Mononuclear cell (primary cell): ENCODE measurements at regions not wholly inside any gene's neighbourhood (a gene's known extent, or its start where the extent isn't known, plus 50 kb on each side); places are given as distances from the start of the nearest gene placed in this dataset.

Experiments
- H3K27me3 ChIP-seq: 2 replicates; pipeline ENCODE4 v1.6.0; 2011; ENCODE audit warnings: low read length, control low read depth; ENCODE audit not compliant: insufficient read depth
- H3K4me1 ChIP-seq: 2 replicates; pipeline ENCODE4 v1.5.1; 2011; ENCODE audit warnings: mild to moderate bottlenecking, low read length, control low read depth; ENCODE audit not compliant: insufficient read depth
- H3K4me3 ChIP-seq: 2 replicates; pipeline ENCODE4 v1.5.1; 2011; ENCODE audit warnings: mild to moderate bottlenecking, low read length, moderate library complexity
- H3K9me3 ChIP-seq: 2 replicates; pipeline ENCODE4 v1.5.1; 2011; ENCODE audit warnings: low read depth, mild to moderate bottlenecking, control low read depth, low read length

GRCh38 chr13:76503291-76503690, 382.9 kb downstream of the KCTD12 start:
- no peaks in the 10 kb centered on the region for H3K4me1 ChIP-seq
- no peaks in the 10 kb centered on the region for H3K27me3 ChIP-seq
- no peaks in the 10 kb centered on the region for H3K9me3 ChIP-seq
- no peak overlapping the region for H3K4me3 ChIP-seq

- H3K27me3 ChIP-seq = no peaks in the 10 kb centered on the region
- no peaks in the 10 kb centered on the region for H3K9me3 ChIP-seq
- no peak overlapping the region for H3K4me3 ChIP-seq
- no peaks in the 10 kb centered on the region for H3K4me1 ChIP-seq
Observed at GRCh38 chr13:76500894-76501293, 385.3 kb downstream of the KCTD12 start.

GRCh38 chr13:76499891-76500290, 386.3 kb downstream of the KCTD12 start:
- no peaks in the 10 kb centered on the region for H3K27me3 ChIP-seq
- H3K9me3 ChIP-seq = no peaks in the 10 kb centered on the region
- no peak overlapping the region for H3K4me3 ChIP-seq
- no peaks in the 10 kb centered on the region for H3K4me1 ChIP-seq

GRCh38 chr13:76489274-76489673, 396.9 kb downstream of the KCTD12 start:
- Histone ChIP-seq H3K27me3 (no peaks in the 10 kb centered on the region), H3K9me3 (no peaks in the 10 kb centered on the region), H3K4me1 (no peaks in the 10 kb centered on the region), H3K4me3 (no peak overlapping the region)

GRCh38 chr13:76481738-76482137, 404.5 kb downstream of the KCTD12 start:
- Histone ChIP-seq H3K27me3 (peaks cover 2% of the 10 kb centered on the region), H3K9me3 (peaks cover 4% of the 10 kb centered on the region), H3K4me3 (no peak overlapping the region), H3K4me1 (no peaks in the 10 kb centered on the region)

- Histone ChIP-seq H3K4me3 (no peak overlapping the region), H3K9me3 (no peaks in the 10 kb centered on the region), H3K4me1 (no peaks in the 10 kb centered on the region), H3K27me3 (peaks cover 2% of the 10 kb centered on the region)
Observed at GRCh38 chr13:76474966-76475365, 411.2 kb downstream of the KCTD12 start.

- Histone ChIP-seq H3K27me3 (peaks cover 2% of the 10 kb centered on the region), H3K4me3 (no peak overlapping the region), H3K9me3 (no peaks in the 10 kb centered on the region), H3K4me1 (no peaks in the 10 kb centered on the region)
Observed at GRCh38 chr13:76474356-76474755, 411.8 kb downstream of the KCTD12 start.

- H3K4me3 ChIP-seq = no peak overlapping the region
- no peaks in the 10 kb centered on the region for H3K9me3 ChIP-seq
- H3K27me3 ChIP-seq = no peaks in the 10 kb centered on the region
- no peaks in the 10 kb centered on the region for H3K4me1 ChIP-seq
Observed at GRCh38 chr13:76473552-76474134, 412.6 kb downstream of the KCTD12 start.

GRCh38 chr13:76472916-76473315, 413.3 kb downstream of the KCTD12 start:
- Histone ChIP-seq H3K4me3 (no peak overlapping the region), H3K27me3 (no peaks in the 10 kb centered on the region), H3K4me1 (no peaks in the 10 kb centered on the region), H3K9me3 (no peaks in the 10 kb centered on the region)

GRCh38 chr13:76471486-76471885, 414.7 kb downstream of the KCTD12 start:
- Histone ChIP-seq H3K9me3 (no peaks in the 10 kb centered on the region), H3K4me1 (no peaks in the 10 kb centered on the region), H3K4me3 (no peak overlapping the region), H3K27me3 (no peaks in the 10 kb centered on the region)

- Histone ChIP-seq H3K27me3 (no peaks in the 10 kb centered on the region), H3K4me3 (no peak overlapping the region), H3K9me3 (no peaks in the 10 kb centered on the region), H3K4me1 (no peaks in the 10 kb centered on the region)
Observed at GRCh38 chr13:76470991-76471390, 415.2 kb downstream of the KCTD12 start.

- H3K4me1 ChIP-seq = no peaks in the 10 kb centered on the region
- H3K27me3 ChIP-seq = no peaks in the 10 kb centered on the region
- no peaks in the 10 kb centered on the region for H3K9me3 ChIP-seq
- H3K4me3 ChIP-seq = no peak overlapping the region
Observed at GRCh38 chr13:76466043-76466442, 420.2 kb downstream of the KCTD12 start.

GRCh38 chr13:76463314-76463713, 422.9 kb downstream of the KCTD12 start:
- Histone ChIP-seq H3K27me3 (no peaks in the 10 kb centered on the region), H3K4me1 (no peaks in the 10 kb centered on the region), H3K9me3 (no peaks in the 10 kb centered on the region), H3K4me3 (no peak overlapping the region)

- Histone ChIP-seq H3K9me3 (no peaks in the 10 kb centered on the region), H3K4me1 (no peaks in the 10 kb centered on the region), H3K27me3 (no peaks in the 10 kb centered on the region), H3K4me3 (no peak overlapping the region)
Observed at GRCh38 chr13:76461999-76462398, 424.2 kb downstream of the KCTD12 start.

GRCh38 chr13:76461484-76461883, 424.7 kb downstream of the KCTD12 start:
- H3K4me3 ChIP-seq = no peak overlapping the region
- H3K9me3 ChIP-seq = no peaks in the 10 kb centered on the region
- H3K4me1 ChIP-seq = no peaks in the 10 kb centered on the region
- no peaks in the 10 kb centered on the region for H3K27me3 ChIP-seq

- H3K9me3 ChIP-seq = no peaks in the 10 kb centered on the region
- no peaks in the 10 kb centered on the region for H3K4me1 ChIP-seq
- no peak overlapping the region for H3K4me3 ChIP-seq
- H3K27me3 ChIP-seq = no peaks in the 10 kb centered on the region
Observed at GRCh38 chr13:76459863-76460262, 426.3 kb downstream of the KCTD12 start.
